ENCODE measurements at regions not wholly inside any gene's neighbourhood (a gene's known extent, or its start where the extent isn't known, plus 50 kb on each side); places are given as distances from the start of the nearest gene placed in this dataset.

DNA sequence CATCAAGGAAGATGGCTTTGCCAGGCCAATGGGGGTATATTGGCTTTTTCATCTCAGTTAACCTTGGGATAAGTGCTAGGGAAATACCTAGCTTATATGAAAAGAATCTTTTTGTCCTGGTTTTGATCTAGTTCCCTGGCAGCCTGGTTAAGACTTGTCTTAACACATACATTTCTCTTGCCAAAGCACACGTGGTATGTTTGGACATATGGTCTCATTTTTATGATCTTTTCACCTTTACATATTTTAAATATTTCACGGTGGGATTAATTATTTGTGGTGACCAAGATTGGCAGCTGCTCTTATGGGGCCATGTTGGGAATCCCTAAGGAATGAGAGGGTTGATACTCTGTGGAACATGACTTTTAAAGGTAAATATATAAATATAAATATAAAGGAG, 312.5 kb downstream of the NPR3 start:
- DNase-seq (ENCODE audit: low read depth) = peak; percentile 50
- in situ Hi-C loops (cut with HindIII; ENCODE audit: low sequenced_read_pairs) = no loop called here
- no peak overlapping the region for H3K4me3 ChIP-seq (ENCODE audit: low read depth, low read length)
- TF ChIP-seq, protein P1, sequence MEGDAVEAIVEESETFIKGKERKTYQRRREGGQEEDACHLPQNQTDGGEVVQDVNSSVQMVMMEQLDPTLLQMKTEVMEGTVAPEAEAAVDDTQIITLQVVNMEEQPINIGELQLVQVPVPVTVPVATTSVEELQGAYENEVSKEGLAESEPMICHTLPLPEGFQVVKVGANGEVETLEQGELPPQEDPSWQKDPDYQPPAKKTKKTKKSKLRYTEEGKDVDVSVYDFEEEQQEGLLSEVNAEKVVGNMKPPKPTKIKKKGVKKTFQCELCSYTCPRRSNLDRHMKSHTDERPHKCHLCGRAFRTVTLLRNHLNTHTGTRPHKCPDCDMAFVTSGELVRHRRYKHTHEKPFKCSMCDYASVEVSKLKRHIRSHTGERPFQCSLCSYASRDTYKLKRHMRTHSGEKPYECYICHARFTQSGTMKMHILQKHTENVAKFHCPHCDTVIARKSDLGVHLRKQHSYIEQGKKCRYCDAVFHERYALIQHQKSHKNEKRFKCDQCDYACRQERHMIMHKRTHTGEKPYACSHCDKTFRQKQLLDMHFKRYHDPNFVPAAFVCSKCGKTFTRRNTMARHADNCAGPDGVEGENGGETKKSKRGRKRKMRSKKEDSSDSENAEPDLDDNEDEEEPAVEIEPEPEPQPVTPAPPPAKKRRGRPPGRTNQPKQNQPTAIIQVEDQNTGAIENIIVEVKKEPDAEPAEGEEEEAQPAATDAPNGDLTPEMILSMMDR (IDR thresholded peaks at IDR 0.05; ENCODE audit: low read depth, low read length, missing control alignments) = no peak

DNA sequence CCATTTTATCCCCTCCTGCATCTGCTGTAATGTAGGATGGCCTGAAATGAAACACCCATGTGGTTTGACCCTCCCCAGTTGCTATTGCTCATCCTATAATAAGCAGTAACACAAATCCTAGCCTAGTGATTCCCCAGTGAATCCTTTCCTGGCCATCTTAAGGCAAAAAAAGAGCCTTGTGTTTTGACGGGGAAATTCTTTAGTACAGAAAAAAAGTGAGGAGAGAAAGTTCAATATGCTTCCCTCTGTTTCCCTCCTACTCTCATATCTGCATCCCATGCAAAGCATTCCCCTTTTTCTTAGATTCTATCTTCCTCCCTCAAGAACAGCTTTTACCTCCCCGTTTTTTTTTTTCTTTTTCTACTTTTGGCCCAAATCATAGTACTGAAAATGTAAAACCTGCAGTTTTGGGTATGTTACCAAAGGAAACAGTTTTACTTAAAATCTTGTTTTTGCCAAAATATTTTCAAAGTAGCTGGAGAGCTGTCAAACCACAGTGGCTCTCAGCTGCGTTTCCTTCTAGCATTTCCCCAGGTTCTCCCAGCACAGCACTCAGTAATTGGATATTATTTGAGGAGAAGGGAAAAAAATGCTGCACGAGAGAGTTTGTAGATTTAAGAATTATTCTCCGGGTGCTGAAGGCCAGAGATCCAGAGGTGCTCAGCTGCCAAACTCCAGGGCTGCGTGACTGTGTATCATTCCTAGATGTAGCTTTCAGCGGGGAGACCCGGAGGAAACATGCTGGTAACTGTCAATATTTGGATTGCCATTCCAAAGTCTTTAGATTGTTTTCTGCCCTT, 321.4 kb downstream of the NPR3 start:
- in situ Hi-C loops (cut with HindIII; ENCODE audit: low sequenced_read_pairs) = no loop called here
- TF ChIP-seq, protein P1 (IDR thresholded peaks at IDR 0.05; ENCODE audit: low read depth, low read length, missing control alignments) = no peak
- peak; percentile 73 for DNase-seq (ENCODE audit: low read depth)
- no peak overlapping the region for H3K4me3 ChIP-seq (ENCODE audit: low read depth, low read length)

DNA sequence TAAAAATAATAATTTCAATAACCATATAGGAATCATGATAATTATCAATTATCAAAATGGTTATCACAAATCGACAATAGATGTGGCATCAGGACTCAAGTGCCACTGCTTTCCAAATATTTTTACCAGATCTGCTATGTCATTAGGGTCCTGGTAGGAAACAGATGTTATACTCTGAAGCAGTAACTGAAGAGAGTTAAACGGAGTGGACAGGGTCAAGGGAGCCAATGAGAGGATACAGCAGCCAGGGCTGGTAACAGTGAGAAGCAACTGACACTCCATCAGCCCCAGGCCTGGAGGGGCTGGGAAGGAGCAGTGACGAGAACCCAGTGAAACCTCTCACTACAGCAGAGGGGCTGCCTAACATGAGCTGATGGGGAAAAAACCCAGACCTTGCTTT, 322.4 kb downstream of the NPR3 start:
- H3K4me3 ChIP-seq (ENCODE audit: low read depth, low read length) = no peak overlapping the region
- TF ChIP-seq, protein P1 (IDR thresholded peaks at IDR 0.05; ENCODE audit: low read depth, low read length, missing control alignments) = no peak
- no peak for DNase-seq (ENCODE audit: low read depth)
- in situ Hi-C loops (cut with HindIII; ENCODE audit: low sequenced_read_pairs) = no loop called here

DNA sequence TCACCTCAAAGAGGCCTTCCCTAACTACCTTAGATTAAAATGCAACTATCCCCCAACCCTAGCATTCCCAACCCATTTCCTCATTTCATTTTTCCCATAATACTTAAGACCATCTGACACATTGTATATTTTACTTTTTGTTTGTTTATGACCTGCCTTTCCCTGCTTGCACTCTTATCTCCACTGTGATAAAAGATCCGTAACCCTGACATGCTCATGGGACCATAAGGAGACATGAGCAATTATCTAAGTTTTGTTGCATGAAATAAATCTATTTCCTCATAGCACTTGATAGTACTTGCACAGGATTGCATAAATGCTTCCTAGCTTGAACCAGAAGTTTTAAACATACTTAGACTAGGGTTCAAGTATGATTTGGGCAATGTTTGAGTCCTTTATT, 323.7 kb downstream of the NPR3 start:
- in situ Hi-C loops (cut with HindIII; ENCODE audit: low sequenced_read_pairs) = no loop called here
- H3K4me3 ChIP-seq (ENCODE audit: low read depth, low read length) = no peak overlapping the region
- TF ChIP-seq, protein P1 (IDR thresholded peaks at IDR 0.05; ENCODE audit: low read depth, low read length, missing control alignments) = no peak
- DNase-seq (ENCODE audit: low read depth) = no peak

DNA sequence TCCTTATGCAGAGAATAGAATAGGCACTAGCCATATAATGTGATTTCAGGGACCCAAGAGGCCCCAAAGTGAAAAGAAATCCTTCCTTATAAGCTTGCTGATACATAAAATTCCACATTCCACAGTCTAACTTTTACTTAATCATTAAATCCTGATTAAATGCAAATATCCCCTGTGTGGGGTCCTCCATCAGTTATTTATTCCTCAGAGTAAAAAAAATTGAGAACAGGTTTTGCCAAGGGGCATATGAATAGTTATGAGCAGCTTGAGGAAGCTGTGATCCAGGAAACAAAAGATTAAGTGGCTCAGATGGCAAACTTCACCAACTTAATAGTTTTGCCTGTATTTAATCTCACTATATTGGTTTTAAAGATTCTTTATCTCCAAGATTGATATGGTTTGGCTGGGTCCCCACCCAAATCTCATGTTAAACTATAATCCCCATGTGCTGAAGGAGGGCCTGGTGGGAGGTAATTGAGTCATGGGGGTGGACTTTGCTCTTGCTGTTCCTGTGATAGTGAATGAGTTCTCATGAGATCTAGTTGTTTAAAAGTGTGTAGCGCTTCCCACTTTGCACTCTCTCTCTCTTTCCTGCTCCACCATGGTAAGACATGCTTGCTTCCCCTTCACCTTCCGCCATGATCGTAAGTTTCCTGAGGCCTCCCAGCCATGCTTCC, 324.9 kb downstream of the NPR3 start:
- TF ChIP-seq, protein P1 (IDR thresholded peaks at IDR 0.05; ENCODE audit: low read depth, low read length, missing control alignments) = no peak
- in situ Hi-C loops (cut with HindIII; ENCODE audit: low sequenced_read_pairs) = no loop called here

DNA sequence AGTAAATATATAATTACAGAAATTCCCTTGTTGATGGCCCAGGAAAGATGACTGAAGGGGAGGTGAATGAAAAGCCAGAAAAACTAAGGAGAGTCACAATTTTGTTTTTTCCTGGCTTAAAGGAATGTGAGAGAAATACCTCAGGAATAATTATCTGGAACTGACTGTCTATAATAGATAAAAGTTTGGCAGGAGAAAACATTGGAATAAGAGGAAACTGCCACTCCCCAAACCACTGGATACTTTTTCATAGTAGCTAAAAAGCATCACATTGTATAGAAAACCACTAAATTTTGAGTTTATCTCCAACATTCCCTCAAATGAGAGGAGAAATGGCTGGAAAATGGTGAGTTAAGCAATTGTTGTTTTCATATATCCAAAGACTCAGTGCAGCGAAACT, 326.0 kb downstream of the NPR3 start:
- TF ChIP-seq, protein P1 (IDR thresholded peaks at IDR 0.05; ENCODE audit: low read depth, low read length, missing control alignments) = no peak
- DNase-seq (ENCODE audit: low read depth) = no peak
- H3K4me3 ChIP-seq (ENCODE audit: low read depth, low read length) = no peak overlapping the region
- in situ Hi-C loops (cut with HindIII; ENCODE audit: low sequenced_read_pairs) = no loop called here

More for the DNA sequence above, 324.9 kb downstream of the NPR3 start:
- DNase-seq (ENCODE audit: low read depth) = no peak
- H3K4me3 ChIP-seq (ENCODE audit: low read depth, low read length) = no peak overlapping the region

Measured in astrocyte of the cerebellum (primary cell).